IMR-90 (cell line): ENCODE measurements at regions not wholly inside any gene's neighbourhood (a gene's known extent, or its start where the extent isn't known, plus 50 kb on each side); places are given as distances from the start of the nearest gene placed in this dataset.

Experiments used
- ATAC-seq: fragments of 200-7000 bp; cut with Tn5 transposase; 2 replicates; pipeline ENCODE4 v1.9.1; 2020; ENCODE audit warnings: low read depth, mild to moderate bottlenecking, moderate library complexity
- BruUV-seq: library from RNA; stranded (reverse); fragments of 400-500 nt; replicated peaks from 2 replicates; lab custom pipeline; 2021; lab: Mats Ljungman, UMichigan
- CTCF ChIA-PET: fragments of 300-600 bp; formaldehyde crosslinking; extraction: SDS; loops from one replicate; lab custom pipeline; 2021; ENCODE audit warnings: antibody characterized with exemption; lab: Yijun Ruan, JAX
- POLR2A ChIA-PET: fragments of 300-600 bp; sonication (Branson Sonifier 250); formaldehyde crosslinking; loops from one replicate; lab custom pipeline; 2022; ENCODE audit warnings: antibody characterized with exemption; ENCODE audit not compliant: unreplicated experiment; lab: Charles Lee
- DNase-seq: peaks from one replicate; pipeline ENCODE4 v3.0.0; 2013
- H2AFZ ChIP-seq: replicated peaks from 2 replicates; pipeline ENCODE3; 2013; ENCODE audit warnings: low read length, mild to moderate bottlenecking; ENCODE audit not compliant: poor library complexity
- H2AK5ac ChIP-seq: 2 replicates; pipeline ENCODE4 v1.6.1; 2013; ENCODE audit warnings: low read depth, low read length, inconsistent platforms
- H2AK9ac ChIP-seq: replicated peaks from 2 replicates; pipeline ENCODE3; 2013; ENCODE audit warnings: mild to moderate bottlenecking, low read depth, low read length, moderate library complexity; ENCODE audit not compliant: poor library complexity
- H2BK120ac ChIP-seq: 2 replicates; pipeline ENCODE4 v1.6.1; 2013; ENCODE audit warnings: low read depth, low read length, inconsistent platforms
- H2BK15ac ChIP-seq: 3 replicates; pipeline ENCODE4 v1.6.1; 2013; ENCODE audit warnings: low read depth, low read length, inconsistent platforms
- H2BK20ac ChIP-seq: 2 replicates; pipeline ENCODE4 v1.6.1; 2013; ENCODE audit warnings: low read depth, mild to moderate bottlenecking, inconsistent platforms, low read length, moderate library complexity
- H2BK5ac ChIP-seq: 2 replicates; pipeline ENCODE4 v1.6.1; 2013; ENCODE audit warnings: mild to moderate bottlenecking, low read depth, low read length, inconsistent platforms; ENCODE audit not compliant: poor library complexity, severe bottlenecking
- H3K14ac ChIP-seq: replicated peaks from 2 replicates; pipeline ENCODE4 v1.6.1; 2013; ENCODE audit warnings: low read depth, low read length, inconsistent platforms
- H3K18ac ChIP-seq: 2 replicates; pipeline ENCODE4 v1.6.1; 2013; ENCODE audit warnings: low read depth, low read length, control low read depth
- H3K23ac ChIP-seq: 2 replicates; pipeline ENCODE4 v1.6.1; 2013; ENCODE audit warnings: low read depth, low read length, inconsistent platforms
- H3K27ac ChIP-seq: 2 replicates; pipeline ENCODE4 v1.5.1; 2013; ENCODE audit warnings: mild to moderate bottlenecking, control low read depth, low read length; ENCODE audit not compliant: insufficient read depth
- H3K27me3 ChIP-seq: 2 replicates; pipeline ENCODE4 v1.6.1; 2013; ENCODE audit warnings: low read length; ENCODE audit not compliant: control insufficient read depth, insufficient read depth
- H3K36me3 ChIP-seq: 2 replicates; pipeline ENCODE4 v1.6.1; 2013; ENCODE audit warnings: low read length, mixed read lengths; ENCODE audit not compliant: control insufficient read depth, insufficient read depth
- H3K4ac ChIP-seq: 2 replicates; pipeline ENCODE4 v1.6.1; 2013; ENCODE audit warnings: low read depth, low read length, inconsistent platforms
- H3K4me1 ChIP-seq: 2 replicates; pipeline ENCODE4 v1.6.1; 2013; ENCODE audit warnings: low read length, mixed read lengths; ENCODE audit not compliant: control insufficient read depth, insufficient read depth
- H3K4me2 ChIP-seq: 2 replicates; pipeline ENCODE4 v1.6.1; 2013; ENCODE audit warnings: low read depth, mild to moderate bottlenecking, control low read depth, low read length, moderate library complexity
- H3K4me3 ChIP-seq: 2 replicates; pipeline ENCODE4 v1.5.1; 2013; ENCODE audit warnings: low read depth, mild to moderate bottlenecking, control low read depth, low read length, moderate library complexity; ENCODE audit not compliant: insufficient read depth
- H3K56ac ChIP-seq: 2 replicates; pipeline ENCODE4 v1.6.1; 2013; ENCODE audit warnings: low read length, inconsistent platforms; ENCODE audit not compliant: insufficient read depth; ENCODE audit errors: extremely low read depth
- H3K79me1 ChIP-seq, 2 experiments: 2 replicates each; pipeline ENCODE4 v1.6.1; 2013; ENCODE audit warnings: low read length in 2 of 2, inconsistent platforms in 1 of 2, low read depth in 1 of 2
- H3K9ac ChIP-seq: 2 replicates; pipeline ENCODE4 v1.6.1; 2013; ENCODE audit warnings: low read depth, low read length, control low read depth
- H3K9me1 ChIP-seq: 2 replicates; pipeline ENCODE4 v1.6.1; 2013; ENCODE audit warnings: low read length, inconsistent platforms; ENCODE audit not compliant: insufficient read depth
- H3K9me3 ChIP-seq: 2 replicates; pipeline ENCODE4 v1.6.1; 2013; ENCODE audit warnings: low read length; ENCODE audit not compliant: control insufficient read depth, insufficient read depth
- H4K20me1 ChIP-seq: 2 replicates; pipeline ENCODE4 v1.6.1; 2013; ENCODE audit warnings: low read length, inconsistent platforms; ENCODE audit not compliant: insufficient read depth
- H4K5ac ChIP-seq: 2 replicates; pipeline ENCODE4 v1.6.1; 2013; ENCODE audit warnings: mild to moderate bottlenecking, low read depth, low read length, control low read depth
- H4K8ac ChIP-seq, 2 experiments: 2 replicates each; pipeline ENCODE4 v1.6.1; 2013; ENCODE audit warnings: low read depth in 2 of 2, low read length in 2 of 2, control low read depth in 1 of 2, inconsistent platforms in 1 of 2
- H4K91ac ChIP-seq: 2 replicates; pipeline ENCODE4 v1.6.1; 2013; ENCODE audit warnings: low read depth, low read length, inconsistent platforms; ENCODE audit not compliant: insufficient read depth
- BHLHE40 ChIP-seq: fragments of 150-350 bp; IDR thresholded peaks from 2 replicates; pipeline ENCODE4 v1.6.1; 2016; ENCODE audit warnings: mild to moderate bottlenecking, low read depth, low read length
- CEBPB ChIP-seq: IDR thresholded peaks from 2 replicates; pipeline ENCODE4 v1.6.1; 2012; ENCODE audit warnings: low read depth, low read length, improper control_type of control experiment
- CHD1 ChIP-seq: IDR thresholded peaks from 2 replicates; pipeline ENCODE4 v1.6.1; 2012; ENCODE audit warnings: low read depth, low read length, improper control_type of control experiment
- MAZ ChIP-seq: IDR thresholded peaks from 2 replicates; pipeline ENCODE4 v1.6.1; 2012; ENCODE audit warnings: low read depth, mild to moderate bottlenecking, low read length, improper control_type of control experiment, moderate library complexity, borderline replicate concordance
- RFX5 ChIP-seq: IDR thresholded peaks from 2 replicates; pipeline ENCODE4 v1.8.0; 2012; ENCODE audit warnings: low read depth, mild to moderate bottlenecking, low read length, moderate library complexity
- WGBS, 2 experiments: methylation state at CpG; one replicate each; pipeline versions ENCODE4 v1.1.5 to v1.1.7; 2013; ENCODE audit warnings: missing lambda C conversion rate in 2 of 2; ENCODE audit not compliant: insufficient read length in 1 of 2; ENCODE audit errors: extremely low coverage in 2 of 2; 5-methylcytosine and 5-hydroxymethylcytosine counted together
- dilution Hi-C: fragments of 300-500 bp; cut with HindIII; formaldehyde crosslinking; loops from one replicate; pipeline ENCODE4 v1.14.3; 2018; ENCODE audit warnings: low sequenced_read_pairs; ENCODE audit not compliant: unreplicated experiment
- in situ Hi-C: fragments of 300-500 bp; cut with MboI; formaldehyde crosslinking; loops from 3 replicates; pipeline ENCODE4 v1.14.3; 2019; ENCODE audit warnings: low sequenced_read_pairs, inconsistent platforms, mixed read lengths
- intact Hi-C: fragments of 100-400 bp; cut with micrococcal nuclease; formaldehyde crosslinking; loops from 2 replicates; pipeline ENCODE4 v1.10.0; 2022
- TF ChIP-seq, protein P1 (sequence below): fragments of 150-350 bp; IDR thresholded peaks from 2 replicates; pipeline ENCODE4 v1.6.1; 2016; ENCODE audit warnings: low read depth, mild to moderate bottlenecking, low read length, moderate library complexity, borderline replicate concordance

DNA sequence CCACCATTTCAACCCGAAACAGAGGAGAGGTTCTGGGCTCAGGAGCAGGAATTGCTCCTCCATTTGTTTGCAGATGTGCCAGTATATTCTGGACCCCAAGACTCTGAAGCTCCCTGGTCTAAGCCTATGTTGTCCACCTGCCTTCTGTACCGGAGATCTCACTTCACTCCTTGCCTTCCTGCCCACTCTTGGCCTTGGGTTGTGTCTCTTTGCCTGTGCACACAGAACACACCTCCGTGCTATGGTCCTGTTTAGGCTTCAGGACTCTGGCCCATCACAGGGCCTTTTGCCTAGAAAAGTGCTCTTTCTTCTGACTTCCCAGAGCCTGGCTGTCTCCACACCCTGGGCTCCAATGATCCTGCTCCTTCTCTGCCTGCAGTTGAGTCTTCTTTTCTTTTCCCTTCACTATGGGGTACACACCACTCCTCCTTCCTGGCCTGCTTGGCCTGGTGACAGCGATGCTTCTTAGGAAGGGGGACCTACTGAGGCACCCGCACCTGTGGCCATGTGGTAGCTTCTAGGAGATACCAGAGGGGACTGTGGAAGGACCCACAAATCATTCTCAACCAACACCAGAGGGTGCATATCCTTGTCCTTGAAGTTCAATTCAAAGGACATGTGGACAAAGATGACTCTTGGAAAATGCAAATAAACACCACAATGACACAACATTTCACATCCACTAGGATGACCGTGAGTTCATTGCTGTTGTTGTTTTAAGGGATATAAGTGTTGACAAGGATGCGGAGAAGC lies 75.1 kb downstream of the FOXA2 start:
- 35% methylated on average over 2 of the region's 7 CpGs; no CpG with 5 or more reads in 1 of the 2 experiments for WGBS, 2 experiments
- TF ChIP-seq MAZ (no peak), CHD1 (no peak), RFX5 (no peak), CEBPB (no peak), BHLHE40 (no peak)
- TF ChIP-seq, protein P1, sequence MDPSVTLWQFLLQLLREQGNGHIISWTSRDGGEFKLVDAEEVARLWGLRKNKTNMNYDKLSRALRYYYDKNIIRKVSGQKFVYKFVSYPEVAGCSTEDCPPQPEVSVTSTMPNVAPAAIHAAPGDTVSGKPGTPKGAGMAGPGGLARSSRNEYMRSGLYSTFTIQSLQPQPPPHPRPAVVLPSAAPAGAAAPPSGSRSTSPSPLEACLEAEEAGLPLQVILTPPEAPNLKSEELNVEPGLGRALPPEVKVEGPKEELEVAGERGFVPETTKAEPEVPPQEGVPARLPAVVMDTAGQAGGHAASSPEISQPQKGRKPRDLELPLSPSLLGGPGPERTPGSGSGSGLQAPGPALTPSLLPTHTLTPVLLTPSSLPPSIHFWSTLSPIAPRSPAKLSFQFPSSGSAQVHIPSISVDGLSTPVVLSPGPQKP: no peak
- no peak overlapping the region for H3K27ac ChIP-seq
- H2AFZ ChIP-seq: no peak overlapping the region
- in situ Hi-C loops: no loop called here
- H3K14ac ChIP-seq: no peak overlapping the region
- no peak overlapping the region for H3K4me2 ChIP-seq
- no TSS peak for BruUV-seq
- H3K18ac ChIP-seq: no peak overlapping the region
- no peak overlapping the region for H2BK120ac ChIP-seq
- no peak overlapping the region for H3K9ac ChIP-seq
- ChIA-PET CTCF (no interaction called here), POLR2A (no interaction called here)
- no peak overlapping the region for H4K8ac ChIP-seq
- no peaks in the 10 kb centered on the region for H4K20me1 ChIP-seq
- no peaks in the 10 kb centered on the region for H3K79me1 ChIP-seq
- no peak overlapping the region for H3K4ac ChIP-seq
- ATAC-seq: no peak
- no peaks in the 10 kb centered on the region for H3K9me1 ChIP-seq
- dilution Hi-C loops: no loop called here
- H3K27me3 ChIP-seq: no peaks in the 10 kb centered on the region
- H3K56ac ChIP-seq: no peak overlapping the region
- no peaks in the 10 kb centered on the region for H3K4me1 ChIP-seq
- intact Hi-C loops: no loop called here
- no peak for DNase-seq
- no peak overlapping the region for H3K23ac ChIP-seq
- no peak overlapping the region for H4K5ac ChIP-seq
- H2AK9ac ChIP-seq: no peak overlapping the region
- no peak overlapping the region for H4K91ac ChIP-seq
- peaks cover 5% of the 10 kb centered on the region; the same call in 1 of the 2 replicates for H3K9me3 ChIP-seq
- no peak overlapping the region for H2BK5ac ChIP-seq
- no peak overlapping the region for H2AK5ac ChIP-seq
- no peak overlapping the region for H2BK15ac ChIP-seq
- H3K36me3 ChIP-seq: no peaks in the 10 kb centered on the region
- no peak overlapping the region for H3K4me3 ChIP-seq
- no peak overlapping the region for H2BK20ac ChIP-seq
